ENCODE measurements at regions not wholly inside any gene's neighbourhood (a gene's known extent, or its start where the extent isn't known, plus 50 kb on each side); places are given as distances from the start of the nearest gene placed in this dataset.

- Histone ChIP-seq H4K20me1 (ENCODE audit: insufficient read depth, low read length) (no peaks in the 10 kb centered on the region), H3K4me2 (ENCODE audit: low read length) (no peak overlapping the region), H2AFZ (ENCODE audit: low read depth, low read length) (no peak overlapping the region), H3K27ac (ENCODE audit: low read length) (no peak overlapping the region), H3K9me3 (ENCODE audit: insufficient read depth, low read length) (no peaks in the 10 kb centered on the region), H3K4me1 (ENCODE audit: low read length) (no peaks in the 10 kb centered on the region), H3K36me3 (replicated peaks; ENCODE audit: low read depth, low read length) (no peaks in the 10 kb centered on the region), H3K4me3 (ENCODE audit: low read length) (no peak overlapping the region), H3K27me3 (ENCODE audit: low read depth, low read length) (peaks cover 25% of the 10 kb centered on the region), H3K9ac (ENCODE audit: low read length) (no peak overlapping the region), H3K79me2 (ENCODE audit: low read length) (no peaks in the 10 kb centered on the region)
- TF ChIP-seq EZH2phosphoT487 (IDR thresholded peaks at IDR 0.05; ENCODE audit: low read depth), result no peak
- TF ChIP-seq, protein P1, sequence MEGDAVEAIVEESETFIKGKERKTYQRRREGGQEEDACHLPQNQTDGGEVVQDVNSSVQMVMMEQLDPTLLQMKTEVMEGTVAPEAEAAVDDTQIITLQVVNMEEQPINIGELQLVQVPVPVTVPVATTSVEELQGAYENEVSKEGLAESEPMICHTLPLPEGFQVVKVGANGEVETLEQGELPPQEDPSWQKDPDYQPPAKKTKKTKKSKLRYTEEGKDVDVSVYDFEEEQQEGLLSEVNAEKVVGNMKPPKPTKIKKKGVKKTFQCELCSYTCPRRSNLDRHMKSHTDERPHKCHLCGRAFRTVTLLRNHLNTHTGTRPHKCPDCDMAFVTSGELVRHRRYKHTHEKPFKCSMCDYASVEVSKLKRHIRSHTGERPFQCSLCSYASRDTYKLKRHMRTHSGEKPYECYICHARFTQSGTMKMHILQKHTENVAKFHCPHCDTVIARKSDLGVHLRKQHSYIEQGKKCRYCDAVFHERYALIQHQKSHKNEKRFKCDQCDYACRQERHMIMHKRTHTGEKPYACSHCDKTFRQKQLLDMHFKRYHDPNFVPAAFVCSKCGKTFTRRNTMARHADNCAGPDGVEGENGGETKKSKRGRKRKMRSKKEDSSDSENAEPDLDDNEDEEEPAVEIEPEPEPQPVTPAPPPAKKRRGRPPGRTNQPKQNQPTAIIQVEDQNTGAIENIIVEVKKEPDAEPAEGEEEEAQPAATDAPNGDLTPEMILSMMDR (IDR thresholded peaks at IDR 0.05; ENCODE audit: low read depth, low read length), result no peak
These were observed 120.8 kb upstream of the TNR start for GRCh38 chr1:175864183-175864582.

DNA sequence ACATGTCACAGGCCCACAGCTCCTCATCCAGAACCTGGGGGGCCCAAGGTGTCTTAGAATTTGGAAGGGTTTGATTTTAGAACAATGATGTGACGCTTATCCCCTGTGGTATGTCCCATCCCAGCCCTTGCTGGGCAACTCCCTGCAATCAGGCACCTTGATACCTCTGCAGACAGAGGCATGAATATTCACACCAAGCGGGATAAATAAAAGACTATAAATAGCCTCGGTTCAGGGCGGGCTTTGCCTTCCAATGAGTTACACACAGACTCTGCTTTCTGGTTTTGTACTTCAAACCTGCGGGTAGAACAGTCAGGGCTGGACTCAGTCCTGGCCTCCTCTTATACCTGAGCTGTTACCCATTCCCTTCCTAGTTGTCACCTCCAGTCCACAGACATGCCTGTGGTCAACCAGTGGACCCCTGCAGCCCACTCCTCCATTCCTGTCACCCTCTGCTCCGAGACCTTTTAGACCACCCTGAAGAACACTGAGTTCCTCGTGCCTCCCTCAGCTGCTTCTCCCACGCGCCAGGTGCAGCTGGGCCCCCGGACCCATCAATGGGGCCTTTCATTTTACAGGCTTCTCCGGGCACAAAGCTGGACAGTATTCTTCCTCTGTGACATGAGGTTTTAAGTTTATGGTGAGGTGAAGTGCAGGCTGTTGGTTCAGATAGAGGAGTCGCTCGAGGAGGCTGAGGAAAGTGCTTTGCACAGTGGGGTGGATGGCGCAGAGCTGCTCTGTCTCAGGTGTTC lies 120.1 kb upstream of the TNR start:
- H4K20me1 ChIP-seq (ENCODE audit: insufficient read depth, low read length), result no peaks in the 10 kb centered on the region
- no peaks in the 10 kb centered on the region for H3K4me1 ChIP-seq (ENCODE audit: low read length)
- TF ChIP-seq, protein P1 (IDR thresholded peaks at IDR 0.05; ENCODE audit: low read depth, low read length), result no peak
- no peak for TF ChIP-seq EZH2phosphoT487 (IDR thresholded peaks at IDR 0.05; ENCODE audit: low read depth)
- no peaks in the 10 kb centered on the region for H3K79me2 ChIP-seq (ENCODE audit: low read length)
- no peak overlapping the region for H3K4me3 ChIP-seq (ENCODE audit: low read length)
- no peaks in the 10 kb centered on the region for H3K9me3 ChIP-seq (ENCODE audit: insufficient read depth, low read length)
- no peak overlapping the region for H3K27ac ChIP-seq (ENCODE audit: low read length)
- no peak overlapping the region for H3K9ac ChIP-seq (ENCODE audit: low read length)
- no peak overlapping the region for H3K4me2 ChIP-seq (ENCODE audit: low read length)
- no peaks in the 10 kb centered on the region for H3K36me3 ChIP-seq (replicated peaks; ENCODE audit: low read depth, low read length)
- peaks cover 29% of the 10 kb centered on the region for H3K27me3 ChIP-seq (ENCODE audit: low read depth, low read length)
- H2AFZ ChIP-seq (ENCODE audit: low read depth, low read length), result no peak overlapping the region

DNA sequence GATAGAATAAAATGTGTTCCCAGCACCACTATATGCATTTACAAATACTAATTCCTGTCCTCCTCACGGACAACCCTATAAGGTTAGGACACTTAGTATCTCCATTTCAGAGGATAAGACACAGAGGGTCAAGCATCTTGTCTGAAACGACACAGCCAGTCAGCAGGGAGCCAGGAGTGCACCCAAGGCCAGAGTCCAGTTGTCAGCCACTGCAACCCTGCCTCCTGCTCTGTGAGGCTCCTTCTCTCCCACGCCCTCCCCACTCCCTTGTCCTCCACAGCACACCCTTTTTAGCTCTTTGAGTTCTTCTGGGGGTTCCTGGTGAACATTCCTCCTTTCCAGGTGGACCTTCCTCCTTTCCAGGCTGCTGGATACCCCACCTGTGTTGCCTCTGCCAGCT lies 119.0 kb upstream of the TNR start:
- Histone ChIP-seq H3K36me3 (replicated peaks; ENCODE audit: low read depth, low read length) (no peaks in the 10 kb centered on the region), H3K27me3 (ENCODE audit: low read depth, low read length) (peaks cover 27% of the 10 kb centered on the region), H4K20me1 (ENCODE audit: insufficient read depth, low read length) (no peaks in the 10 kb centered on the region), H3K4me1 (ENCODE audit: low read length) (no peaks in the 10 kb centered on the region), H3K9ac (ENCODE audit: low read length) (no peak overlapping the region), H3K4me2 (ENCODE audit: low read length) (no peak overlapping the region), H3K4me3 (ENCODE audit: low read length) (no peak overlapping the region), H2AFZ (ENCODE audit: low read depth, low read length) (no peak overlapping the region), H3K9me3 (ENCODE audit: insufficient read depth, low read length) (no peaks in the 10 kb centered on the region), H3K27ac (ENCODE audit: low read length) (no peak overlapping the region), H3K79me2 (ENCODE audit: low read length) (no peaks in the 10 kb centered on the region)
- TF ChIP-seq EZH2phosphoT487 (IDR thresholded peaks at IDR 0.05; ENCODE audit: low read depth), result no peak
- TF ChIP-seq, protein P1 (IDR thresholded peaks at IDR 0.05; ENCODE audit: low read depth, low read length), result no peak

- Histone ChIP-seq H2AFZ (ENCODE audit: low read depth, low read length) (no peak overlapping the region), H3K4me1 (ENCODE audit: low read length) (no peaks in the 10 kb centered on the region), H4K20me1 (ENCODE audit: insufficient read depth, low read length) (no peaks in the 10 kb centered on the region), H3K27me3 (ENCODE audit: low read depth, low read length) (peaks cover 25% of the 10 kb centered on the region), H3K79me2 (ENCODE audit: low read length) (no peaks in the 10 kb centered on the region), H3K36me3 (replicated peaks; ENCODE audit: low read depth, low read length) (no peaks in the 10 kb centered on the region), H3K9me3 (ENCODE audit: insufficient read depth, low read length) (no peaks in the 10 kb centered on the region), H3K27ac (ENCODE audit: low read length) (no peak overlapping the region), H3K9ac (ENCODE audit: low read length) (no peak overlapping the region), H3K4me2 (ENCODE audit: low read length) (no peak overlapping the region), H3K4me3 (ENCODE audit: low read length) (no peak overlapping the region)
- TF ChIP-seq, protein P1 (IDR thresholded peaks at IDR 0.05; ENCODE audit: low read depth, low read length), result no peak
- no peak for TF ChIP-seq EZH2phosphoT487 (IDR thresholded peaks at IDR 0.05; ENCODE audit: low read depth)
These were observed 118.4 kb upstream of the TNR start for GRCh38 chr1:175861626-175862367.
